Neural crest cell (in vitro differentiated cells): ENCODE measurements at regions not wholly inside any gene's neighbourhood (a gene's known extent, or its start where the extent isn't known, plus 50 kb on each side); places are given as distances from the start of the nearest gene placed in this dataset.
A peak's percentile ranks its signal among the peaks of the same experiment; 100 is the strongest.
"Not testable (repeated sequence)": the region's sequence is repeated elsewhere in the genome, so short reads cannot be mapped to it uniquely, and the experiment has no call there.

Experiments
- DNase-seq: peaks from one replicate; pipeline ENCODE4 v3.0.0; 2021; ENCODE audit warnings: low read depth, mixed read lengths, low spot score
- H3K27ac Mint-ChIP-seq: one replicate; pipeline ENCODE4 v1.8.0; 2021; ENCODE audit warnings: mild to moderate bottlenecking, mixed read lengths; ENCODE audit not compliant: unreplicated experiment
- H3K27me3 Mint-ChIP-seq: 2 replicates; pipeline ENCODE4 v1.8.0; 2021; ENCODE audit warnings: low read depth, mild to moderate bottlenecking, mixed read lengths
- H3K36me3 Mint-ChIP-seq: 2 replicates; pipeline ENCODE4 v1.8.0; 2021; ENCODE audit warnings: low read depth, mild to moderate bottlenecking, mixed read lengths
- H3K4me1 Mint-ChIP-seq: 2 replicates; pipeline ENCODE4 v1.8.0; 2021; ENCODE audit warnings: mixed read lengths
- H3K4me3 Mint-ChIP-seq: one replicate; pipeline ENCODE4 v1.8.0; 2021; ENCODE audit warnings: mild to moderate bottlenecking, mixed read lengths
- H3K9me3 Mint-ChIP-seq: 2 replicates; pipeline ENCODE4 v1.8.0; 2021; ENCODE audit warnings: mixed read lengths
- CTCF ChIP-seq: fragments of 200-600 bp; sonication (generic); conservative IDR thresholded peaks from 2 replicates; pipeline ENCODE4 v1.5.0; 2021; ENCODE audit warnings: antibody characterized with exemption, mild to moderate bottlenecking

GRCh38 chr5:51162245-51162644 is 221.0 kb upstream of the ISL1 start:
- H3K4me3 Mint-ChIP-seq = no peak overlapping the region
- no peaks in the 10 kb centered on the region for H3K36me3 Mint-ChIP-seq
- no peak for DNase-seq
- no peak overlapping the region for H3K27ac Mint-ChIP-seq
- TF ChIP-seq CTCF = no peak
- H3K27me3 Mint-ChIP-seq = no peaks in the 10 kb centered on the region
- peaks cover 10% of the 10 kb centered on the region for H3K9me3 Mint-ChIP-seq
- no peaks in the 10 kb centered on the region for H3K4me1 Mint-ChIP-seq

GRCh38 chr5:51165621-51166020 is 217.6 kb upstream of the ISL1 start:
- not testable (repeated sequence) for H3K9me3 Mint-ChIP-seq, H3K4me1 Mint-ChIP-seq, H3K36me3 Mint-ChIP-seq, H3K4me3 Mint-ChIP-seq, H3K27ac Mint-ChIP-seq, H3K27me3 Mint-ChIP-seq, DNase-seq

DNA sequence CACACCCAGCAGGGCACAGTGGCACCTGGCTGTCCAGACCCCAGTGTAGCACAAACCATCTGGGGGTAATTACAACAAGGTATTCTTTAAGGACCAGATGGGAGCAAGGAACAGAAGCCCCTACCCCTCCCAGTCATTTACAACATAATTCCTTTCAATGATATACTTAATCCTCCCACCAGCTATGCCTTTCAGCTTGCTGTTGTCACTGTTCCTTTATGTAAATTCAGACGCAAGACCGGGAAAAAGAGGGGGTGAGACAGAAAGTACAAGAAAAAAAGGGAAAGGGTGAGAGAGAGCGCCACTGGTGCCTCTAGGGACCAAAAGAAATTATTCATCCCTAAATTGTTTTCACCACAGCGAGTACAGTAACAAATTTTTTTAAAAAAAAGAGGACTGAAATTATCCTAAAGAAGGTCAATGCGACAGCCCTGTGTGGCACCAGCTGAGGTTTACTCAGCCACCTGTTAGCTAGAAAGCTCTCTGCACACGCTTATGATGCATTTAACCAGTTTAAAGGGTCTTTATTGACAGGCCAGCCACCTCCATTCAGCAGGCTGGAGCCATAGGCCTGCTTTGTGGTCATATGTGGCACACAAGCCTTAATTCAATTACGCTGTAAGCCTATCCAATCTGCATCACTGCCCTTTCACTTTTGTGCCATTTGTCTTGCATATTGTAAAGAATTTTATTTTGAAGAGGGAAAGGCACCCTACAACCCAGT is 210.2 kb upstream of the ISL1 start:
- no peaks in the 10 kb centered on the region for H3K36me3 Mint-ChIP-seq
- no peak for TF ChIP-seq CTCF
- H3K27me3 Mint-ChIP-seq = no peaks in the 10 kb centered on the region
- H3K4me1 Mint-ChIP-seq = peaks cover 9% of the 10 kb centered on the region
- H3K9me3 Mint-ChIP-seq = no peaks in the 10 kb centered on the region
- peak overlapping the region; percentile 3 for H3K4me3 Mint-ChIP-seq
- H3K27ac Mint-ChIP-seq = no peak overlapping the region
- DNase-seq = no peak

- no peak for TF ChIP-seq CTCF
- DNase-seq = no peak
- no peaks in the 10 kb centered on the region for H3K36me3 Mint-ChIP-seq
- no peaks in the 10 kb centered on the region for H3K9me3 Mint-ChIP-seq
- H3K4me1 Mint-ChIP-seq = peaks cover 6% of the 10 kb centered on the region
- H3K4me3 Mint-ChIP-seq = no peak overlapping the region
- no peak overlapping the region for H3K27ac Mint-ChIP-seq
- H3K27me3 Mint-ChIP-seq = peaks cover 5% of the 10 kb centered on the region
Measured at GRCh38 chr5:51181208-51181894, 201.9 kb upstream of the ISL1 start.

DNA sequence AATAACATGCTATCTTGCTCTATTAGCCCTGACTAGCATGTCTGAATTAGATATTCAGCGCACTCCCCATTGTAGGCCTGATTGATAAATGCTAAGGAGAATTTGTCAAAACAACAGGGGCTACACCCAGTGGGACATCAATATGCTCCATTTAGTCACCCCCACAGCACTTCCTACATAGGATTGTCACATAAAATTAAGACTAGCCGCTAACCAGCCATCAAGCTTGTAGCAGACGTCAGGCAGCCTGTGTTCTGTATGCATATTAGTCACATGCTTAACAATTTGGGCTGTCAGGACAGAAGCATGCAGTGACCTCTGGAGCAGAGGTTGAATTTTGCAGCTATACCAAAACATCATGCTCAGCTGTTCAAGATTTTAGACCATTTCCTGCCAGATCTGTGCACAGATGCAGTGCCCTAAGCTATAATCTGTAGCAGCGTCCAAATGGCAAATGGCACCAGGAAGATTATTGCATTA is 197.4 kb upstream of the ISL1 start:
- no peak for TF ChIP-seq CTCF
- H3K36me3 Mint-ChIP-seq = no peaks in the 10 kb centered on the region
- H3K4me3 Mint-ChIP-seq = no peak overlapping the region
- peaks cover 13% of the 10 kb centered on the region for H3K4me1 Mint-ChIP-seq
- H3K27me3 Mint-ChIP-seq = peaks cover 5% of the 10 kb centered on the region
- no peaks in the 10 kb centered on the region for H3K9me3 Mint-ChIP-seq
- no peak for DNase-seq
- H3K27ac Mint-ChIP-seq = no peak overlapping the region

GRCh38 chr5:51188001-51188591 is 195.2 kb upstream of the ISL1 start:
- Mint-ChIP-seq H3K4me3 (no peak overlapping the region), H3K27me3 (peaks cover 5% of the 10 kb centered on the region), H3K9me3 (no peaks in the 10 kb centered on the region), H3K36me3 (no peaks in the 10 kb centered on the region), H3K27ac (no peak overlapping the region), H3K4me1 (peaks cover 13% of the 10 kb centered on the region)
- DNase-seq = no peak
- no peak for TF ChIP-seq CTCF
